ENCODE measurements at regions not wholly inside any gene's neighbourhood (a gene's known extent, or its start where the extent isn't known, plus 50 kb on each side); places are given as distances from the start of the nearest gene placed in this dataset.

DNA sequence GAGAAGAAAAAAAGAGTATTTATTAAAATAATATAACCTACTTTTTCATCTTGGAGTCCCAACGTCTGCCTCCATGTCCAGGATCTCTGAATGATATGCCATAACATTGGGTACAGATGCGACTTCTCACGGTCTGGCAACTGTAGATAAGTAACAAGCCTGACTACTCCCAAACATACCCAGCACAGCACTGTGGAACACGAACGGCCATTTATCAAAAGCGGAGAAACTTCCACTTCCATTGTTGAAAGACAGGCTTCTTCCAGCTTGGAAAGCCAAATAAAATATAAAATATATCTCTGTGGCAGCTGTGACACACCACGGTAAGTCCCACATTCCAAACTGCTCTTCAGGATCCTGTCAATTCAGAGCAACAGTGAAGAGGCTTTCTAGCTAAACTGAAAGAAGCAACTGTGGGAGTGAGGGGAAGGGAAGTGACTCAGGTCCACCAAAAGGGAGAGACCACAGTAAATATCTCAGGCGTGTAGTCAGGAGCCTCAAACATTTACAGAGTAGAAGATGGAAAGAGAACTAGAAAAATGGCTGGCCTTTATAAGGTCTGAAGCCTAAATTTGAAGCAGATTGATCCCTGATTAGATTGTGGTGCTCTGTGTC lies 331.7 kb downstream of the LIG4 start:
- Histone ChIP-seq H3K4me1 (ENCODE audit: control insufficient read depth in 1 of 2, insufficient read depth in 2 of 2, low read depth in 1 of 2, low read length in 1 of 2) (peaks cover 0 to 5% of the 10 kb centered on the region in 2 experiments; a peak in 1 of 4 replicates), H3K9me3 (no peaks in the 10 kb centered on the region), H4K20me1 (ENCODE audit: insufficient read depth) (no peaks in the 10 kb centered on the region), H3K9ac (peak overlapping the region; percentile 26; the same call in 1 of the 2 replicates), H3K27ac (ENCODE audit: low read depth in 2 of 2, low read length in 1 of 2) (peak overlapping the region in 1 of 2 experiments; percentile 57; a peak in 2 of 4 replicates), H3K9me2 (no peaks in the 10 kb centered on the region), H3K36me3 (replicated peaks in 1 of 2; ENCODE audit: control insufficient read depth in 1 of 2, insufficient read depth in 2 of 2, low read length in 1 of 2) (no peaks in the 10 kb centered on the region), H3K79me2 (ENCODE audit: insufficient read depth) (no peaks in the 10 kb centered on the region), H3K27me3 (ENCODE audit: insufficient read depth) (no peaks in the 10 kb centered on the region), H3K4me2 (0 out of 2 replicates have a peak overlapping the region, but pooled peaks have one; percentile 27), H3K4me3 (ENCODE audit: low read depth in 2 of 2, low read length in 1 of 2) (no peak overlapping the region), H3F3A (replicated peaks; ENCODE audit: insufficient read depth) (peaks cover 12% of the 10 kb centered on the region), H2AFZ (ENCODE audit: low read depth) (peak overlapping the region; percentile 78)
- ChIA-PET CTCF (interaction anchor here (0.7 to 1.1 kb wide), 2 partner anchors 16 to 680 kb away, joined by 3 to 4 read pairs; no protein-coding TSS in a partner anchor), POLR2A (no interaction called here)
- no peak for DNase-seq
- no peak for TF ChIP-seq REST (IDR thresholded peaks at IDR 0.05; ENCODE audit: low read depth, low read length)
- TF ChIP-seq, protein P1, sequence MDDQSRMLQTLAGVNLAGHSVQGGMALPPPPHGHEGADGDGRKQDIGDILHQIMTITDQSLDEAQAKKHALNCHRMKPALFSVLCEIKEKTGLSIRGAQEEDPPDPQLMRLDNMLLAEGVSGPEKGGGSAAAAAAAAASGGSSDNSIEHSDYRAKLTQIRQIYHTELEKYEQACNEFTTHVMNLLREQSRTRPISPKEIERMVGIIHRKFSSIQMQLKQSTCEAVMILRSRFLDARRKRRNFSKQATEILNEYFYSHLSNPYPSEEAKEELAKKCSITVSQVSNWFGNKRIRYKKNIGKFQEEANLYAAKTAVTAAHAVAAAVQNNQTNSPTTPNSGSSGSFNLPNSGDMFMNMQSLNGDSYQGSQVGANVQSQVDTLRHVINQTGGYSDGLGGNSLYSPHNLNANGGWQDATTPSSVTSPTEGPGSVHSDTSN (IDR thresholded peaks at IDR 0.05): peak; percentile 38
- TF ChIP-seq, protein P2, sequence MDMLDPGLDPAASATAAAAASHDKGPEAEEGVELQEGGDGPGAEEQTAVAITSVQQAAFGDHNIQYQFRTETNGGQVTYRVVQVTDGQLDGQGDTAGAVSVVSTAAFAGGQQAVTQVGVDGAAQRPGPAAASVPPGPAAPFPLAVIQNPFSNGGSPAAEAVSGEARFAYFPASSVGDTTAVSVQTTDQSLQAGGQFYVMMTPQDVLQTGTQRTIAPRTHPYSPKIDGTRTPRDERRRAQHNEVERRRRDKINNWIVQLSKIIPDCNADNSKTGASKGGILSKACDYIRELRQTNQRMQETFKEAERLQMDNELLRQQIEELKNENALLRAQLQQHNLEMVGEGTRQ (IDR thresholded peaks at IDR 0.05; ENCODE audit: borderline replicate concordance, low read depth, low read length): no peak
- no peak for TF ChIP-seq MEF2A (IDR thresholded peaks at IDR 0.05; ENCODE audit: borderline replicate concordance, low read depth)
- no peak for TF ChIP-seq MXI1 (IDR thresholded peaks at IDR 0.05; ENCODE audit: low read depth, low read length)
- no peak for TF ChIP-seq GATA2 (CRISPR knock-in tag; IDR thresholded peaks at IDR 0.05)
- 0 out of 2 replicates have a peak, but pooled peaks have one; percentile 13 for TF ChIP-seq FOSL2 (IDR thresholded peaks at IDR 0.05; ENCODE audit: borderline replicate concordance, low read depth)
- 69% methylated on average over 8 of the region's 8 CpGs for WGBS (ENCODE audit: low lambda C conversion rate)
